GM23338 (cell line): ENCODE measurements at regions not wholly inside any gene's neighbourhood (a gene's known extent, or its start where the extent isn't known, plus 50 kb on each side); places are given as distances from the start of the nearest gene placed in this dataset.

Experiments used
- ATAC-seq: fragments of 200-7000 bp; cut with Tn5 transposase; 3 replicates; pipeline ENCODE4 v1.9.1; 2020
- DNase-seq: peaks from one replicate; pipeline ENCODE4 v3.0.0-alpha.2; 2015; ENCODE audit warnings: low spot score
- H2AFZ ChIP-seq: fragments of 200-600 bp; sonication (generic); 2 replicates; pipeline ENCODE4 v1.8.0; 2016; ENCODE audit warnings: antibody characterized with exemption, mild to moderate bottlenecking, moderate library complexity
- H3F3A ChIP-seq: fragments of 200-600 bp; sonication (generic); replicated peaks from 2 replicates; pipeline ENCODE4 v1.8.0; 2017; ENCODE audit warnings: antibody characterized with exemption, mixed run types, low read depth
- H3K27ac ChIP-seq: fragments of 200-600 bp; sonication (generic); 2 replicates; pipeline ENCODE4 v1.6.1; 2016; ENCODE audit warnings: low read depth
- H3K27me3 ChIP-seq: fragments of 200-600 bp; sonication (generic); 2 replicates; pipeline ENCODE4 v1.8.0; 2016; ENCODE audit warnings: mild to moderate bottlenecking, mixed run types, moderate library complexity; ENCODE audit not compliant: insufficient read depth
- H3K36me3 ChIP-seq: fragments of 200-600 bp; sonication (generic); 2 replicates; pipeline ENCODE4 v1.8.0; 2016; ENCODE audit warnings: mild to moderate bottlenecking; ENCODE audit not compliant: insufficient read depth
- H3K4me1 ChIP-seq: fragments of 200-600 bp; sonication (generic); 2 replicates; pipeline ENCODE4 v1.8.0; 2016; ENCODE audit warnings: mild to moderate bottlenecking, moderate library complexity; ENCODE audit not compliant: insufficient read depth
- H3K4me2 ChIP-seq: fragments of 200-600 bp; sonication (generic); 2 replicates; pipeline ENCODE4 v1.7.1; 2017; ENCODE audit warnings: mixed run types
- H3K4me3 ChIP-seq: fragments of 200-600 bp; sonication (generic); 2 replicates; pipeline ENCODE4 v1.6.1; 2016; ENCODE audit warnings: mixed run types
- H3K79me2 ChIP-seq: fragments of 200-600 bp; sonication (generic); replicated peaks from 2 replicates; pipeline ENCODE4 v1.8.0; 2017; ENCODE audit warnings: mild to moderate bottlenecking; ENCODE audit not compliant: insufficient read depth
- H3K9me2 ChIP-seq: fragments of 200-600 bp; sonication (generic); 2 replicates; pipeline ENCODE4 v1.8.0; 2017; ENCODE audit not compliant: insufficient read depth
- H4K20me1 ChIP-seq: fragments of 200-600 bp; sonication (generic); replicated peaks from 2 replicates; pipeline ENCODE4 v1.8.0; 2017; ENCODE audit warnings: mild to moderate bottlenecking; ENCODE audit not compliant: insufficient read depth
- H3K27ac Mint-ChIP-seq: 2 replicates; pipeline ENCODE4 v1.8.0; 2020; ENCODE audit warnings: inconsistent platforms, mild to moderate bottlenecking, moderate library complexity, mixed read lengths
- H3K27me3 Mint-ChIP-seq: 3 replicates; pipeline ENCODE4 v1.8.0; 2022; ENCODE audit warnings: low read depth, mild to moderate bottlenecking, moderate library complexity, mixed read lengths, inconsistent platforms; ENCODE audit not compliant: insufficient read depth, poor library complexity
- H3K36me3 Mint-ChIP-seq: 3 replicates; pipeline ENCODE4 v1.8.0; 2021; ENCODE audit warnings: low read depth, mild to moderate bottlenecking, inconsistent platforms, moderate library complexity, mixed read lengths
- H3K4me1 Mint-ChIP-seq: 3 replicates; pipeline ENCODE4 v1.8.0; 2020; ENCODE audit warnings: mild to moderate bottlenecking, inconsistent platforms, mixed read lengths
- H3K4me3 Mint-ChIP-seq: 3 replicates; pipeline ENCODE4 v1.8.0; 2021; ENCODE audit warnings: moderate library complexity, mild to moderate bottlenecking, inconsistent platforms, mixed read lengths
- H3K9me3 Mint-ChIP-seq: 3 replicates; pipeline ENCODE4 v1.8.0; 2020; ENCODE audit warnings: moderate library complexity, mild to moderate bottlenecking, inconsistent platforms, mixed read lengths
- CREB1 ChIP-seq: fragments of 250-450 bp; sonication (Bioruptor Pico); IDR thresholded peaks from 2 replicates; pipeline ENCODE4 v1.5.0; 2020; ENCODE audit warnings: low read depth, mild to moderate bottlenecking, moderate library complexity
- EZH2 ChIP-seq: fragments of 200-600 bp; sonication (generic); IDR thresholded peaks from one replicate; pipeline ENCODE4 v1.8.0; 2017; ENCODE audit warnings: antibody characterized with exemption, mild to moderate bottlenecking, low read depth; ENCODE audit not compliant: unreplicated experiment
- EZH2phosphoT487 ChIP-seq: fragments of 200-600 bp; sonication (generic); IDR thresholded peaks from one replicate; pipeline ENCODE4 v1.8.1; 2018; ENCODE audit warnings: antibody characterized with exemption; ENCODE audit not compliant: unreplicated experiment
- JUNB ChIP-seq: IDR thresholded peaks from one replicate; pipeline ENCODE4 v1.6.1; 2016; ENCODE audit warnings: antibody characterized with exemption; ENCODE audit not compliant: unreplicated experiment
- NANOG ChIP-seq: IDR thresholded peaks from 2 replicates; pipeline ENCODE4 v1.6.1; 2016; ENCODE audit warnings: antibody characterized with exemption, borderline replicate concordance
- POLR2AphosphoS5 ChIP-seq: IDR thresholded peaks from 2 replicates; pipeline ENCODE4 v1.6.1; 2016; ENCODE audit warnings: antibody characterized with exemption, low read depth
- ZNF114 ChIP-seq: fragments of 250-450 bp; sonication (Bioruptor Pico); IDR thresholded peaks from 2 replicates; pipeline ENCODE4 v1.5.0; 2020; ENCODE audit warnings: mild to moderate bottlenecking, moderate library complexity
- ZNF331 ChIP-seq: fragments of 250-450 bp; sonication (Bioruptor Pico); IDR thresholded peaks from 2 replicates; pipeline ENCODE4 v1.5.0; 2020; ENCODE audit warnings: low read depth, mild to moderate bottlenecking, moderate library complexity
- TF ChIP-seq, protein P1 (sequence below): fragments of 250-450 bp; sonication (Bioruptor Pico); IDR thresholded peaks from 2 replicates; pipeline ENCODE4 v1.5.0; 2020; ENCODE audit warnings: mild to moderate bottlenecking, moderate library complexity
- TF ChIP-seq, protein P2 (sequence below): IDR thresholded peaks from one replicate; pipeline ENCODE4 v1.6.1; 2018; ENCODE audit warnings: antibody characterized with exemption; ENCODE audit not compliant: unreplicated experiment
- TF ChIP-seq, protein P3 (sequence below): IDR thresholded peaks from 2 replicates; pipeline ENCODE4 v1.6.1; 2016; ENCODE audit warnings: antibody characterized with exemption

DNA sequence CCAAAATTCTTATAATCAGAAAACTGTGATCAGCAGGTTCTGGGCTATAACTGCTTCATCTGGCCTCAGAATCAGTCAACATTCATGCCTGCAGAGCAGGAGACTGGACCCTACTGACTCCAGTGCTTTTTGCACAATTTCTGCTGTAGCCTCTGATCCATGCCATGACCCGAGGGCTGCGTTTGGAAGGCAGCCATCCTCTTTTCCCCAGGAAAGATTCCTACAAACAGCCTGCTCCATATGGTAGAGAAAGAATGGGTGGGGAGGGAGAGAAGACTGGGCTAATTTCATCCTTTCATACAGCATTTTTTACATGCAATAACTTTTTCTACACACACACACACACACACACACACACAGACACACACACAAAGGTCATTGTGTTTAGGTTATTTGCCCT, 133.0 kb upstream of the MMADHC start:
- Mint-ChIP-seq H3K27ac (no peak overlapping the region), H3K4me1 (peaks cover 12% of the 10 kb centered on the region; the same call in 2 of the 3 replicates), H3K27me3 (no peaks in the 10 kb centered on the region), H3K4me3 (no peak overlapping the region), H3K36me3 (no peaks in the 10 kb centered on the region), H3K9me3 (no peaks in the 10 kb centered on the region; the same call in 2 of the 3 replicates)
- ATAC-seq: no peak
- Histone ChIP-seq H3K4me1 (peaks cover 10% of the 10 kb centered on the region; the same call in 1 of the 2 replicates), H3K36me3 (no peaks in the 10 kb centered on the region), H4K20me1 (no peaks in the 10 kb centered on the region), H3K4me3 (no peak overlapping the region), H3K9me2 (peaks cover 29% of the 10 kb centered on the region; the same call in 1 of the 2 replicates), H3F3A (no peaks in the 10 kb centered on the region), H3K4me2 (no peak overlapping the region), H3K27me3 (no peaks in the 10 kb centered on the region), H3K79me2 (no peaks in the 10 kb centered on the region), H3K27ac (no peak overlapping the region), H2AFZ (no peak overlapping the region)
- TF ChIP-seq, protein P1, sequence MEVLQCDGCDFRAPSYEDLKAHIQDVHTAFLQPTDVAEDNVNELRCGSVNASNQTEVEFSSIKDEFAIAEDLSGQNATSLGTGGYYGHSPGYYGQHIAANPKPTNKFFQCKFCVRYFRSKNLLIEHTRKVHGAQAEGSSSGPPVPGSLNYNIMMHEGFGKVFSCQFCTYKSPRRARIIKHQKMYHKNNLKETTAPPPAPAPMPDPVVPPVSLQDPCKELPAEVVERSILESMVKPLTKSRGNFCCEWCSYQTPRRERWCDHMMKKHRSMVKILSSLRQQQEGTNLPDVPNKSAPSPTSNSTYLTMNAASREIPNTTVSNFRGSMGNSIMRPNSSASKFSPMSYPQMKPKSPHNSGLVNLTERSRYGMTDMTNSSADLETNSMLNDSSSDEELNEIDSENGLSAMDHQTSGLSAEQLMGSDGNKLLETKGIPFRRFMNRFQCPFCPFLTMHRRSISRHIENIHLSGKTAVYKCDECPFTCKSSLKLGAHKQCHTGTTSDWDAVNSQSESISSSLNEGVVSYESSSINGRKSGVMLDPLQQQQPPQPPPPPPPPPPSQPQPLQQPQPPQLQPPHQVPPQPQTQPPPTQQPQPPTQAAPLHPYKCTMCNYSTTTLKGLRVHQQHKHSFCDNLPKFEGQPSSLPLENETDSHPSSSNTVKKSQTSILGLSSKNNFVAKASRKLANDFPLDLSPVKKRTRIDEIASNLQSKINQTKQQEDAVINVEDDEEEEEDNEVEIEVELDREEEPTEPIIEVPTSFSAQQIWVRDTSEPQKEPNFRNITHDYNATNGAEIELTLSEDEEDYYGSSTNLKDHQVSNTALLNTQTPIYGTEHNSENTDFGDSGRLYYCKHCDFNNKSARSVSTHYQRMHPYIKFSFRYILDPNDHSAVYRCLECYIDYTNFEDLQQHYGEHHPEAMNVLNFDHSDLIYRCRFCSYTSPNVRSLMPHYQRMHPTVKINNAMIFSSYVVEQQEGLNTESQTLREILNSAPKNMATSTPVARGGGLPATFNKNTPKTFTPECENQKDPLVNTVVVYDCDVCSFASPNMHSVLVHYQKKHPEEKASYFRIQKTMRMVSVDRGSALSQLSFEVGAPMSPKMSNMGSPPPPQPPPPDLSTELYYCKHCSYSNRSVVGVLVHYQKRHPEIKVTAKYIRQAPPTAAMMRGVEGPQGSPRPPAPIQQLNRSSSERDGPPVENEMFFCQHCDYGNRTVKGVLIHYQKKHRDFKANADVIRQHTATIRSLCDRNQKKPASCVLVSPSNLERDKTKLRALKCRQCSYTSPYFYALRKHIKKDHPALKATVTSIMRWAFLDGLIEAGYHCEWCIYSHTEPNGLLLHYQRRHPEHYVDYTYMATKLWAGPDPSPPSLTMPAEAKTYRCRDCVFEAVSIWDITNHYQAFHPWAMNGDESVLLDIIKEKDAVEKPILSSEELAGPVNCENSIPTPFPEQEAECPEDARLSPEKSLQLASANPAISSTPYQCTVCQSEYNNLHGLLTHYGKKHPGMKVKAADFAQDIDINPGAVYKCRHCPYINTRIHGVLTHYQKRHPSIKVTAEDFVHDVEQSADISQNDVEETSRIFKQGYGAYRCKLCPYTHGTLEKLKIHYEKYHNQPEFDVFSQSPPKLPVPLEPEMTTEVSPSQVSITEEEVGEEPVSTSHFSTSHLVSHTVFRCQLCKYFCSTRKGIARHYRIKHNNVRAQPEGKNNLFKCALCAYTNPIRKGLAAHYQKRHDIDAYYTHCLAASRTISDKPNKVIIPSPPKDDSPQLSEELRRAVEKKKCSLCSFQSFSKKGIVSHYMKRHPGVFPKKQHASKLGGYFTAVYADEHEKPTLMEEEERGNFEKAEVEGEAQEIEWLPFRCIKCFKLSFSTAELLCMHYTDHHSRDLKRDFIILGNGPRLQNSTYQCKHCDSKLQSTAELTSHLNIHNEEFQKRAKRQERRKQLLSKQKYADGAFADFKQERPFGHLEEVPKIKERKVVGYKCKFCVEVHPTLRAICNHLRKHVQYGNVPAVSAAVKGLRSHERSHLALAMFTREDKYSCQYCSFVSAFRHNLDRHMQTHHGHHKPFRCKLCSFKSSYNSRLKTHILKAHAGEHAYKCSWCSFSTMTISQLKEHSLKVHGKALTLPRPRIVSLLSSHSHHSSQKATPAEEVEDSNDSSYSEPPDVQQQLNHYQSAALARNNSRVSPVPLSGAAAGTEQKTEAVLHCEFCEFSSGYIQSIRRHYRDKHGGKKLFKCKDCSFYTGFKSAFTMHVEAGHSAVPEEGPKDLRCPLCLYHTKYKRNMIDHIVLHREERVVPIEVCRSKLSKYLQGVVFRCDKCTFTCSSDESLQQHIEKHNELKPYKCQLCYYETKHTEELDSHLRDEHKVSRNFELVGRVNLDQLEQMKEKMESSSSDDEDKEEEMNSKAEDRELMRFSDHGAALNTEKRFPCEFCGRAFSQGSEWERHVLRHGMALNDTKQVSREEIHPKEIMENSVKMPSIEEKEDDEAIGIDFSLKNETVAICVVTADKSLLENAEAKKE: no peak
- TF ChIP-seq EZH2phosphoT487: no peak
- TF ChIP-seq EZH2: no peak
- TF ChIP-seq, protein P2, sequence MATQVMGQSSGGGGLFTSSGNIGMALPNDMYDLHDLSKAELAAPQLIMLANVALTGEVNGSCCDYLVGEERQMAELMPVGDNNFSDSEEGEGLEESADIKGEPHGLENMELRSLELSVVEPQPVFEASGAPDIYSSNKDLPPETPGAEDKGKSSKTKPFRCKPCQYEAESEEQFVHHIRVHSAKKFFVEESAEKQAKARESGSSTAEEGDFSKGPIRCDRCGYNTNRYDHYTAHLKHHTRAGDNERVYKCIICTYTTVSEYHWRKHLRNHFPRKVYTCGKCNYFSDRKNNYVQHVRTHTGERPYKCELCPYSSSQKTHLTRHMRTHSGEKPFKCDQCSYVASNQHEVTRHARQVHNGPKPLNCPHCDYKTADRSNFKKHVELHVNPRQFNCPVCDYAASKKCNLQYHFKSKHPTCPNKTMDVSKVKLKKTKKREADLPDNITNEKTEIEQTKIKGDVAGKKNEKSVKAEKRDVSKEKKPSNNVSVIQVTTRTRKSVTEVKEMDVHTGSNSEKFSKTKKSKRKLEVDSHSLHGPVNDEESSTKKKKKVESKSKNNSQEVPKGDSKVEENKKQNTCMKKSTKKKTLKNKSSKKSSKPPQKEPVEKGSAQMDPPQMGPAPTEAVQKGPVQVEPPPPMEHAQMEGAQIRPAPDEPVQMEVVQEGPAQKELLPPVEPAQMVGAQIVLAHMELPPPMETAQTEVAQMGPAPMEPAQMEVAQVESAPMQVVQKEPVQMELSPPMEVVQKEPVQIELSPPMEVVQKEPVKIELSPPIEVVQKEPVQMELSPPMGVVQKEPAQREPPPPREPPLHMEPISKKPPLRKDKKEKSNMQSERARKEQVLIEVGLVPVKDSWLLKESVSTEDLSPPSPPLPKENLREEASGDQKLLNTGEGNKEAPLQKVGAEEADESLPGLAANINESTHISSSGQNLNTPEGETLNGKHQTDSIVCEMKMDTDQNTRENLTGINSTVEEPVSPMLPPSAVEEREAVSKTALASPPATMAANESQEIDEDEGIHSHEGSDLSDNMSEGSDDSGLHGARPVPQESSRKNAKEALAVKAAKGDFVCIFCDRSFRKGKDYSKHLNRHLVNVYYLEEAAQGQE: no peak
- TF ChIP-seq ZNF114 (CRISPR knock-in tag): no peak
- TF ChIP-seq CREB1 (CRISPR knock-in tag): no peak
- no peak for TF ChIP-seq NANOG
- TF ChIP-seq, protein P3, sequence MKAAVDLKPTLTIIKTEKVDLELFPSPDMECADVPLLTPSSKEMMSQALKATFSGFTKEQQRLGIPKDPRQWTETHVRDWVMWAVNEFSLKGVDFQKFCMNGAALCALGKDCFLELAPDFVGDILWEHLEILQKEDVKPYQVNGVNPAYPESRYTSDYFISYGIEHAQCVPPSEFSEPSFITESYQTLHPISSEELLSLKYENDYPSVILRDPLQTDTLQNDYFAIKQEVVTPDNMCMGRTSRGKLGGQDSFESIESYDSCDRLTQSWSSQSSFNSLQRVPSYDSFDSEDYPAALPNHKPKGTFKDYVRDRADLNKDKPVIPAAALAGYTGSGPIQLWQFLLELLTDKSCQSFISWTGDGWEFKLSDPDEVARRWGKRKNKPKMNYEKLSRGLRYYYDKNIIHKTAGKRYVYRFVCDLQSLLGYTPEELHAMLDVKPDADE: no peak
- TF ChIP-seq JUNB: no peak
- no peak for TF ChIP-seq ZNF331 (CRISPR knock-in tag)
- TF ChIP-seq POLR2AphosphoS5: no peak
- DNase-seq: no peak
